B cell (primary cell): ENCODE measurements at regions not wholly inside any gene's neighbourhood (a gene's known extent, or its start where the extent isn't known, plus 50 kb on each side); places are given as distances from the start of the nearest gene placed in this dataset.

Experiments
- ATAC-seq: fragments of 200-7000 bp; cut with Tn5 transposase; one replicate; pipeline ENCODE4 v1.10.0; 2021; ENCODE audit warnings: low read depth, mild to moderate bottlenecking, moderate number of reproducible peaks, moderate library complexity
- CTCF ChIA-PET: fragments of 350-600 bp; sonication (Branson Sonifier 250); formaldehyde crosslinking; loops from one replicate; lab custom pipeline; 2021; ENCODE audit warnings: antibody characterized with exemption, inconsistent platforms; lab: Charles Lee
- POLR2A ChIA-PET: fragments of 350-600 bp; sonication (Branson Sonifier 250); formaldehyde crosslinking; loops from one replicate; lab custom pipeline; 2021; ENCODE audit warnings: antibody characterized with exemption; lab: Charles Lee
- DNase-seq: peaks from one replicate; pipeline ENCODE4 v3.0.0; 2013
- H2AFZ ChIP-seq: 2 replicates; pipeline ENCODE4 v1.6.1; 2012; ENCODE audit warnings: mild to moderate bottlenecking, low read depth, low read length; ENCODE audit not compliant: insufficient read depth, poor library complexity, severe bottlenecking
- H3K27ac ChIP-seq, 2 donors: 1 replicate in 1 of 2; 2 replicates in 1 of 2; pipeline ENCODE4 v1.5.1; 2012 to 2013; ENCODE audit warnings: low read length in 2 of 2, mild to moderate bottlenecking in 2 of 2, moderate library complexity in 1 of 2
- H3K27me3 ChIP-seq, 4 experiments: fragments of 200-600 bp in 1 of 4; sonication (generic) in 1 of 4; replicated peaks in 1 of 4; 1 replicate in 2 of 4; 2 replicates in 2 of 4; pipeline versions ENCODE4 v1.6.1 to v1.7.0; 2013 to 2016; ENCODE audit warnings: low read length in 3 of 4, mild to moderate bottlenecking in 2 of 4, mixed read lengths in 1 of 4, moderate library complexity in 1 of 4; ENCODE audit not compliant: insufficient read depth in 4 of 4, control insufficient read depth in 3 of 4; ENCODE audit errors: control extremely low read depth in 1 of 4
- H3K36me3 ChIP-seq, 2 experiments: replicated peaks in 1 of 2; 1 replicate in 1 of 2; 2 replicates in 1 of 2; pipeline versions ENCODE4 v1.6.1 to v1.7.1; 2013; ENCODE audit warnings: low read length in 1 of 2; ENCODE audit not compliant: insufficient read depth in 2 of 2, control insufficient read depth in 1 of 2; ENCODE audit errors: control extremely low read depth in 1 of 2, extremely low read depth in 1 of 2
- H3K4me1 ChIP-seq, 2 donors: fragments of 200-600 bp in 1 of 2; sonication (generic) in 1 of 2; 1 replicate in 1 of 2; 2 replicates in 1 of 2; pipeline versions ENCODE4 v1.5.1 to v1.6.1; 2013 to 2017; ENCODE audit warnings: low read length in 2 of 2; ENCODE audit not compliant: control insufficient read depth in 2 of 2, insufficient read depth in 2 of 2
- H3K4me2 ChIP-seq: replicated peaks from 2 replicates; pipeline ENCODE3; 2012; ENCODE audit warnings: mild to moderate bottlenecking, low read depth, low read length; ENCODE audit not compliant: poor library complexity, severe bottlenecking
- H3K4me3 ChIP-seq, 5 experiments: fragments of 200-600 bp in 1 of 5; sonication (generic) in 1 of 5; 1 replicate in 3 of 5; 2 replicates in 2 of 5; pipeline versions ENCODE4 v1.5.1 to v1.7.0; 2011 to 2016; ENCODE audit warnings: low read length in 4 of 5, mild to moderate bottlenecking in 4 of 5, low read depth in 2 of 5, control low read depth in 1 of 5, moderate library complexity in 1 of 5; ENCODE audit not compliant: insufficient read depth in 1 of 5; ENCODE audit errors: control extremely low read depth in 1 of 5, extremely low read depth in 1 of 5
- H3K79me2 ChIP-seq: fragments of 200-600 bp; sonication (generic); one replicate; pipeline ENCODE4 v1.6.0; 2016; ENCODE audit warnings: low read length; ENCODE audit not compliant: control insufficient read depth, insufficient read depth
- H3K9ac ChIP-seq: fragments of 200-600 bp; sonication (generic); 2 replicates; pipeline ENCODE4 v1.6.1; 2017; ENCODE audit warnings: mild to moderate bottlenecking, low read length, moderate library complexity
- H3K9me3 ChIP-seq, 3 donors: one replicate each; pipeline versions ENCODE4 v1.6.1 to v1.7.1; 2013; ENCODE audit warnings: low read length in 2 of 3; ENCODE audit not compliant: control insufficient read depth in 2 of 3, insufficient read depth in 1 of 3; ENCODE audit errors: control extremely low read depth in 1 of 3
- H4K20me1 ChIP-seq: 2 replicates; pipeline ENCODE4 v1.6.0; 2012; ENCODE audit warnings: mild to moderate bottlenecking, low read length; ENCODE audit not compliant: insufficient read depth, control insufficient read depth, poor library complexity, severe bottlenecking
- H3K27ac Mint-ChIP-seq: one replicate; pipeline ENCODE4 v1.8.0; 2021; ENCODE audit warnings: mixed read lengths
- H3K27me3 Mint-ChIP-seq: one replicate; pipeline ENCODE4 v1.8.0; 2021; ENCODE audit warnings: mixed read lengths
- H3K4me1 Mint-ChIP-seq: one replicate; pipeline ENCODE4 v1.8.0; 2021; ENCODE audit warnings: mixed read lengths
- H3K4me3 Mint-ChIP-seq: one replicate; pipeline ENCODE4 v1.8.0; 2021; ENCODE audit warnings: mixed read lengths
- H3K9me3 Mint-ChIP-seq: one replicate; pipeline ENCODE4 v1.8.0; 2022; ENCODE audit warnings: mixed read lengths; ENCODE audit not compliant: insufficient read depth
- CTCF ChIP-seq: fragments of 200-600 bp; IDR thresholded peaks from one replicate; pipeline ENCODE4 v1.8.0; 2022; ENCODE audit warnings: antibody characterized with exemption, mild to moderate bottlenecking
- EZH2 ChIP-seq: IDR thresholded peaks from 2 replicates; pipeline ENCODE4 v1.6.1; 2012; ENCODE audit warnings: borderline replicate concordance, low read depth, mild to moderate bottlenecking, moderate library complexity, low read length; ENCODE audit not compliant: insufficient read depth, poor library complexity, severe bottlenecking
- WGBS: methylation state at CpG from one replicate; pipeline ENCODE4 v1.1.5; 2013; ENCODE audit warnings: missing lambda C conversion rate; ENCODE audit not compliant: insufficient coverage; 5-methylcytosine and 5-hydroxymethylcytosine counted together
- intact Hi-C: fragments of 100-400 bp; cut with micrococcal nuclease; formaldehyde crosslinking; loops from one replicate; pipeline ENCODE4 v1.10.0; 2022

DNA sequence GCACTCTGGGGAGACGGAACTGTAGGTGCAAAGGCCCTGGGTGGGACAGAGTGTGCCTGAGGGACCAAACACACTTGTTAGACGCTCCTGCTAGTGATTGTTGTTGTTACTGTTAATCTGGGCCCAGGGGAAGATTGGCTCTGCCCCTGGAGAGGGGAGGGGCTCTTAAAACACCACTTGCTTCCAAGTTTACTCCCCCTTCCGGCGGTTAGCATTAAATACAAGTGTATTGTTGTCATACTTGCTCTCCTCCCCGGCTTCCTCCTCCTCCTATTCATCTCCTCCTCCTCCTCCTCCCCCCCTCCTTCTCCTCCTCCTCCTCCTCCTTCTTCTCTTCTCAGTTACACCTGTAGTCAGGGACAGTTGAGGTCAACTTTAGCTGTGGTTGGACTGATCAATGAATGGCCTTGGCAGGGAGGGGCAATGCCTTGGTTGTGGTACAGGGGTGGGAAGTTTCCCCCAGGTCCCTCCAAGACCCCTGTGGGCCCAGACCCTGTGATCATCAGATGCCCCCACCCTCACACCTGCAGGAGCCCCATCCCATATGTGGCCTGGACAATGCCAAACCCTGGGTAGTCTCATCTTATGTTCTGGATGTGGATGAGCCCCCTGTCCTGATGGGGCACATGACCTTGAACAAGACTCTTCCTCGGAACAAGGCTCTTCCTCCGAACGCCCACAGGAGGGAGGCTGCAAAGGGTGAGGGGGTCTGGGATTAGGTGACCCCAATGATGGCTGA is 217.3 kb downstream of the PTPRU start:
- no peaks in the 10 kb centered on the region for H3K79me2 ChIP-seq
- peak; percentile 21 for TF ChIP-seq CTCF
- TF ChIP-seq EZH2 = no peak
- H3K4me3 Mint-ChIP-seq = no peak overlapping the region
- no peaks in the 10 kb centered on the region for H3K4me1 ChIP-seq
- no peak overlapping the region for H3K4me3 ChIP-seq
- H3K27me3 Mint-ChIP-seq = peaks cover 24% of the 10 kb centered on the region
- no peak for ATAC-seq
- H3K36me3 ChIP-seq = no peaks in the 10 kb centered on the region
- H3K9me3 Mint-ChIP-seq = peaks cover 8% of the 10 kb centered on the region
- intact Hi-C loops = no loop called here
- no peaks in the 10 kb centered on the region for H3K27me3 ChIP-seq
- CTCF ChIA-PET = no interaction called here
- H3K4me1 Mint-ChIP-seq = no peaks in the 10 kb centered on the region
- no peak for DNase-seq
- no peak overlapping the region for H3K27ac ChIP-seq
- no peak overlapping the region for H3K9ac ChIP-seq
- H3K27ac Mint-ChIP-seq = no peak overlapping the region
- H3K4me2 ChIP-seq = no peak overlapping the region
- H2AFZ ChIP-seq = no peak overlapping the region
- 19% methylated on average over 2 of the region's 8 CpGs for WGBS
- no peaks in the 10 kb centered on the region for H4K20me1 ChIP-seq
- POLR2A ChIA-PET = no interaction called here
- peaks cover 0 to 11% (median 0%) of the 10 kb centered on the region in 3 donors for H3K9me3 ChIP-seq

- intact Hi-C loops = no loop called here
- no peaks in the 10 kb centered on the region for H3K4me1 Mint-ChIP-seq
- Histone ChIP-seq H3K27ac (no peak overlapping the region), H3K27me3 (no peaks in the 10 kb centered on the region), H4K20me1 (no peaks in the 10 kb centered on the region), H3K79me2 (no peaks in the 10 kb centered on the region), H3K4me2 (no peak overlapping the region), H2AFZ (no peak overlapping the region), H3K4me3 (no peak overlapping the region), H3K36me3 (no peaks in the 10 kb centered on the region), H3K4me1 (no peaks in the 10 kb centered on the region), H3K9ac (no peak overlapping the region), H3K9me3 (peaks cover 0 to 11% (median 0%) of the 10 kb centered on the region in 3 donors)
- H3K27ac Mint-ChIP-seq = no peak overlapping the region
- WGBS = 80% methylated on average over 8 of the region's 10 CpGs
- CTCF ChIA-PET = no interaction called here
- H3K27me3 Mint-ChIP-seq = peaks cover 20% of the 10 kb centered on the region
- no peak overlapping the region for H3K4me3 Mint-ChIP-seq
- no peak for DNase-seq
- peaks cover 8% of the 10 kb centered on the region for H3K9me3 Mint-ChIP-seq
- POLR2A ChIA-PET = no interaction called here
- ATAC-seq = no peak
- no peak for TF ChIP-seq EZH2
- no peak for TF ChIP-seq CTCF
These were observed 216.3 kb downstream of the PTPRU start for GRCh38 chr1:29452463-29453230.
